SK-N-SH (cell line): ENCODE measurements at regions not wholly inside any gene's neighbourhood (a gene's known extent, or its start where the extent isn't known, plus 50 kb on each side); places are given as distances from the start of the nearest gene placed in this dataset.
A peak's percentile ranks its signal among the peaks of the same experiment; 100 is the strongest.

ENCODE experiments used
- CTCF ChIA-PET: fragments of 300-600, 350-600 bp; formaldehyde crosslinking; extraction: SDS; loops from one replicate; lab custom pipeline; 2021; lab: Yijun Ruan, JAX
- POLR2A ChIA-PET: fragments of 350-600 bp; sonication (Branson Sonifier 250); formaldehyde crosslinking; extraction: SDS; loops from one replicate; lab custom pipeline; 2020; ENCODE audit warnings: antibody characterized with exemption, inconsistent platforms; lab: Yijun Ruan, JAX
- DNase-seq: peaks from one replicate; pipeline ENCODE4 v3.0.0; 2012
- H2AFZ ChIP-seq: fragments of 200-600 bp; sonication (generic); 2 replicates; pipeline ENCODE4 v1.8.1; 2016; ENCODE audit warnings: antibody characterized with exemption, mild to moderate bottlenecking, low read depth
- H3F3A ChIP-seq: fragments of 200-600 bp; sonication (generic); replicated peaks from 2 replicates; pipeline ENCODE3; 2016; ENCODE audit warnings: antibody characterized with exemption, mild to moderate bottlenecking; ENCODE audit not compliant: insufficient read depth
- H3K27ac ChIP-seq, 2 experiments: fragments of 200-500 bp in 1 of 2; fragments of 200-600 bp in 1 of 2; sonication (Bioruptor generic) in 1 of 2; sonication (generic), shearing (Covaris generic) in 1 of 2; 2 replicates each; pipeline versions ENCODE4 v1.5.1 to v1.6.1; 2014 to 2016; ENCODE audit warnings: low read depth in 2 of 2, inconsistent platforms in 1 of 2, low read length in 1 of 2, mild to moderate bottlenecking in 1 of 2, mixed read lengths in 1 of 2
- H3K27me3 ChIP-seq: fragments of 200-600 bp; sonication (generic), shearing (Covaris generic); 2 replicates; pipeline ENCODE4 v1.6.1; 2016; ENCODE audit warnings: mixed run types; ENCODE audit not compliant: insufficient read depth
- H3K36me3 ChIP-seq, 2 experiments: fragments of 200-500 bp in 1 of 2; fragments of 200-600 bp in 1 of 2; sonication (Bioruptor generic) in 1 of 2; sonication (generic) in 1 of 2; replicated peaks in 1 of 2; 2 replicates each; pipeline versions ENCODE3 to v1.5.1; 2014 to 2016; ENCODE audit warnings: low read length in 1 of 2, mild to moderate bottlenecking in 1 of 2; ENCODE audit not compliant: insufficient read depth in 2 of 2, control insufficient read depth in 1 of 2
- H3K4me1 ChIP-seq, 2 experiments: fragments of 200-500 bp in 1 of 2; fragments of 200-600 bp in 1 of 2; sonication (Bioruptor generic) in 1 of 2; sonication (generic), shearing (Covaris generic) in 1 of 2; 2 replicates each; pipeline versions ENCODE4 v1.5.1 to v1.6.1; 2014 to 2016; ENCODE audit warnings: low read depth in 1 of 2, low read length in 1 of 2, mixed run types in 1 of 2; ENCODE audit not compliant: insufficient read depth in 2 of 2, control insufficient read depth in 1 of 2
- H3K4me2 ChIP-seq: fragments of 200-600 bp; sonication (generic), shearing (Covaris generic); 2 replicates; pipeline ENCODE4 v1.6.1; 2017; ENCODE audit warnings: mixed run types
- H3K4me3 ChIP-seq, 2 experiments: fragments of 200-500 bp in 1 of 2; fragments of 200-600 bp in 1 of 2; sonication (Bioruptor generic) in 1 of 2; sonication (generic), shearing (Covaris generic) in 1 of 2; 2 replicates each; pipeline versions ENCODE4 v1.5.1 to v1.8.1; 2014 to 2016; ENCODE audit warnings: low read depth in 2 of 2, inconsistent platforms in 1 of 2, low read length in 1 of 2, mild to moderate bottlenecking in 1 of 2, mixed read lengths in 1 of 2, moderate library complexity in 1 of 2
- H3K79me2 ChIP-seq: fragments of 200-600 bp; sonication (generic); 2 replicates; pipeline ENCODE4 v1.8.1; 2017; ENCODE audit warnings: mild to moderate bottlenecking; ENCODE audit not compliant: insufficient read depth
- H3K9ac ChIP-seq: fragments of 200-600 bp; sonication (generic); 2 replicates; pipeline ENCODE4 v1.6.1; 2017; ENCODE audit warnings: mixed run types
- H3K9me2 ChIP-seq: fragments of 200-600 bp; sonication (generic); 2 replicates; pipeline ENCODE4 v1.6.1; 2017; ENCODE audit warnings: mixed run types
- H3K9me3 ChIP-seq: fragments of 200-600 bp; sonication (generic); 2 replicates; pipeline ENCODE4 v1.6.1; 2017; ENCODE audit warnings: mixed run types, mild to moderate bottlenecking, moderate library complexity
- H4K20me1 ChIP-seq: fragments of 200-600 bp; sonication (generic); 2 replicates; pipeline ENCODE4 v1.6.1; 2017; ENCODE audit warnings: mild to moderate bottlenecking, mixed run types; ENCODE audit not compliant: insufficient read depth
- CHD2 ChIP-seq: fragments of 150-350 bp; IDR thresholded peaks from 2 replicates; pipeline ENCODE4 v1.6.1; 2018; ENCODE audit warnings: low read length; ENCODE audit not compliant: partially characterized antibody
- CTCF ChIP-seq: fragments of 200-600 bp; sonication (generic); IDR thresholded peaks from 2 replicates; pipeline ENCODE4 v1.6.1; 2017; ENCODE audit warnings: antibody characterized with exemption, mild to moderate bottlenecking, moderate library complexity
- EP300 ChIP-seq, 2 experiments: IDR thresholded peaks; 2 replicates each; pipeline versions ENCODE4 v1.4.0 to v1.6.1; 2012; ENCODE audit warnings: borderline replicate concordance in 1 of 2, low read depth in 1 of 2, low read length in 1 of 2
- FOSL2 ChIP-seq: IDR thresholded peaks from 2 replicates; pipeline ENCODE4 v1.4.0; 2012; ENCODE audit warnings: low read depth, mild to moderate bottlenecking, moderate library complexity, borderline replicate concordance
- FOXM1 ChIP-seq: IDR thresholded peaks from 2 replicates; pipeline ENCODE4 v1.4.0; 2012; ENCODE audit warnings: low read depth, mild to moderate bottlenecking
- GATA2 ChIP-seq: sonication (generic); formaldehyde crosslinking; IDR thresholded peaks from 2 replicates; pipeline ENCODE4 v1.5.0; 2020; ENCODE audit warnings: mild to moderate bottlenecking, missing genetic modification reagents
- JUND ChIP-seq: IDR thresholded peaks from 2 replicates; pipeline ENCODE4 v1.4.0; 2012
- MXI1 ChIP-seq: IDR thresholded peaks from 2 replicates; pipeline ENCODE4 v1.6.1; 2012; ENCODE audit warnings: mild to moderate bottlenecking, low read depth, low read length, improper control_type of control experiment
- NFIC ChIP-seq: IDR thresholded peaks from 2 replicates; pipeline ENCODE4 v1.4.0; 2012; ENCODE audit warnings: borderline replicate concordance
- NRF1 ChIP-seq: IDR thresholded peaks from 2 replicates; pipeline ENCODE4 v1.6.1; 2012; ENCODE audit warnings: low read depth, mild to moderate bottlenecking, low read length
- PBX3 ChIP-seq: IDR thresholded peaks from 2 replicates; pipeline ENCODE4; 2012
- POLR2AphosphoS5 ChIP-seq: IDR thresholded peaks from 2 replicates; pipeline ENCODE4 v1.6.1; 2012; ENCODE audit warnings: low read depth, low read length
- RAD21 ChIP-seq: IDR thresholded peaks from 2 replicates; pipeline ENCODE4 v1.6.1; 2012; ENCODE audit warnings: mild to moderate bottlenecking, low read length
- RXRA ChIP-seq: IDR thresholded peaks from 2 replicates; pipeline ENCODE4 v1.4.0; 2012; ENCODE audit warnings: low read depth, mild to moderate bottlenecking, borderline replicate concordance
- TCF12 ChIP-seq: IDR thresholded peaks from 2 replicates; pipeline ENCODE4 v1.4.0; 2012
- TEAD4 ChIP-seq: IDR thresholded peaks from 2 replicates; pipeline ENCODE4 v1.4.0; 2012; ENCODE audit warnings: mild to moderate bottlenecking, borderline replicate concordance; ENCODE audit not compliant: insufficient read depth
- USF1 ChIP-seq: IDR thresholded peaks from 2 replicates; pipeline ENCODE4 v1.4.0; 2012; ENCODE audit warnings: low read depth, borderline replicate concordance
- YY1 ChIP-seq: IDR thresholded peaks from 2 replicates; pipeline ENCODE4 v1.4.0; 2012; ENCODE audit warnings: low read depth, mild to moderate bottlenecking
- whole genome bisulfite sequencing: methylation state at CpG from one replicate; pipeline ENCODE4 v1.1.6; 2017; ENCODE audit warnings: low lambda C conversion rate; 5-methylcytosine and 5-hydroxymethylcytosine counted together

- no peak for TF ChIP-seq CTCF
Measured at GRCh38 chr13:106152047-106152446, 383.4 kb downstream of the EFNB2 start (continued).

- Histone ChIP-seq H3K27me3 (no peaks in the 10 kb centered on the region), H3K9ac (peak overlapping the region; percentile 21; the same call in 1 of the 2 replicates)
- POLR2A ChIA-PET = no interaction called here
- DNase-seq = no peak
- TF ChIP-seq MXI1 (no peak), PBX3 (peak; percentile 94), FOSL2 (peak; percentile 79), USF1 (0 out of 2 replicates have a peak, but pooled peaks have one; percentile 18), GATA2 (CRISPR knock-in tag) (no peak), JUND (peak; percentile 73; the same call in 1 of the 2 replicates), TCF12 (peak; percentile 94), NFIC (peak; percentile 87), POLR2AphosphoS5 (peak; percentile 45; the same call in 1 of the 2 replicates), YY1 (no peak), EP300 (IDR thresholded peaks at IDR 0.05; ENCODE audit: borderline replicate concordance in 1 of 2, low read depth in 1 of 2, low read length in 1 of 2) (peak; percentile 51 to 82), FOXM1 (0 out of 2 replicates have a peak, but pooled peaks have one; percentile 47), NRF1 (no peak), TEAD4 (peak; percentile 88; the same call in 1 of the 2 replicates), RAD21 (no peak), RXRA (peak; percentile 23; the same call in 1 of the 2 replicates), CHD2 (no peak)
- TF ChIP-seq, all 33 proteins: peak for 11
- Histone ChIP-seq H4K20me1 (no peaks in the 10 kb centered on the region), H3K36me3 (no peaks in the 10 kb centered on the region), H3K27ac (peak overlapping the region; percentile 63 to 77; a peak in 3 of 4 replicates), H3K4me2 (peak overlapping the region; percentile 45; the same call in 1 of the 2 replicates), H3K9me3 (no peaks in the 10 kb centered on the region), H3F3A (peaks cover 17% of the 10 kb centered on the region), H2AFZ (no peak overlapping the region; the same call in 1 of the 2 replicates), H3K9me2 (no peaks in the 10 kb centered on the region), H3K79me2 (no peaks in the 10 kb centered on the region), H3K4me1 (no peaks in the 10 kb centered on the region; a peak in 2 of 4 replicates), H3K4me3 (no peak overlapping the region)
- CTCF ChIA-PET = interaction anchor here (0.9 kb wide), 1 partner anchor 198 kb away, joined by 3 read pairs; no protein-coding TSS in a partner anchor
- 31% methylated on average over 3 of the region's 3 CpGs for WGBS
Measured at GRCh38 chr13:106151056-106151699, 384.3 kb downstream of the EFNB2 start.
